Sigmoid colon (tissue), 4 donors: ENCODE measurements at regions not wholly inside any gene's neighbourhood (a gene's known extent, or its start where the extent isn't known, plus 50 kb on each side); places are given as distances from the start of the nearest gene placed in this dataset.
"Not testable (repeated sequence)": the region's sequence is repeated elsewhere in the genome, so short reads cannot be mapped to it uniquely, and the experiment has no call there.

Source experiments
- EP300 ChIP-seq, 4 donors: sonication (generic); formaldehyde crosslinking; IDR thresholded peaks; one replicate each; pipeline ENCODE4 v1.6.1; 2017; ENCODE audit warnings: antibody characterized with exemption in 4 of 4
- POLR2A ChIP-seq, 2 donors: fragments of 450-650 bp; IDR thresholded peaks; one replicate each; pipeline ENCODE4 v1.6.1; 2016; ENCODE audit warnings: antibody characterized with exemption in 2 of 2, mild to moderate bottlenecking in 2 of 2, moderate library complexity in 2 of 2
- TF ChIP-seq, protein P1 (sequence below), 4 experiments: fragments of 450-650 bp in 3 of 4; fragments of 200-600 bp in 1 of 4; IDR thresholded peaks; one replicate each; pipeline ENCODE4 v1.5.1; 2016 to 2019; ENCODE audit warnings: antibody characterized with exemption in 4 of 4, mild to moderate bottlenecking in 3 of 4, moderate library complexity in 2 of 4

- TF ChIP-seq, protein P1, sequence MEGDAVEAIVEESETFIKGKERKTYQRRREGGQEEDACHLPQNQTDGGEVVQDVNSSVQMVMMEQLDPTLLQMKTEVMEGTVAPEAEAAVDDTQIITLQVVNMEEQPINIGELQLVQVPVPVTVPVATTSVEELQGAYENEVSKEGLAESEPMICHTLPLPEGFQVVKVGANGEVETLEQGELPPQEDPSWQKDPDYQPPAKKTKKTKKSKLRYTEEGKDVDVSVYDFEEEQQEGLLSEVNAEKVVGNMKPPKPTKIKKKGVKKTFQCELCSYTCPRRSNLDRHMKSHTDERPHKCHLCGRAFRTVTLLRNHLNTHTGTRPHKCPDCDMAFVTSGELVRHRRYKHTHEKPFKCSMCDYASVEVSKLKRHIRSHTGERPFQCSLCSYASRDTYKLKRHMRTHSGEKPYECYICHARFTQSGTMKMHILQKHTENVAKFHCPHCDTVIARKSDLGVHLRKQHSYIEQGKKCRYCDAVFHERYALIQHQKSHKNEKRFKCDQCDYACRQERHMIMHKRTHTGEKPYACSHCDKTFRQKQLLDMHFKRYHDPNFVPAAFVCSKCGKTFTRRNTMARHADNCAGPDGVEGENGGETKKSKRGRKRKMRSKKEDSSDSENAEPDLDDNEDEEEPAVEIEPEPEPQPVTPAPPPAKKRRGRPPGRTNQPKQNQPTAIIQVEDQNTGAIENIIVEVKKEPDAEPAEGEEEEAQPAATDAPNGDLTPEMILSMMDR (IDR thresholded peaks at IDR 0.05) = not testable (repeated sequence)
- not testable (repeated sequence) for TF ChIP-seq EP300, POLR2A (IDR thresholded peaks at IDR 0.05)
Observed at GRCh38 chr7:150134451-150134850, 188.7 kb upstream of the LRRC61 start.
